SU-DHL-6 (cell line): ENCODE measurements at regions not wholly inside any gene's neighbourhood (a gene's known extent, or its start where the extent isn't known, plus 50 kb on each side); places are given as distances from the start of the nearest gene placed in this dataset.

Experiments
- H2AFZ ChIP-seq: fragments of 200-600 bp; sonication (generic); 2 replicates; pipeline ENCODE4 v1.6.1; 2014; ENCODE audit warnings: low read depth, mild to moderate bottlenecking, moderate library complexity, mixed read lengths, antibody characterized with exemption, low read length; ENCODE audit not compliant: severe bottlenecking
- H3F3A ChIP-seq: fragments of 200-600 bp; shearing (Covaris generic); 2 replicates; pipeline ENCODE4 v1.6.0; 2016; ENCODE audit warnings: antibody characterized with exemption, mild to moderate bottlenecking; ENCODE audit not compliant: insufficient read depth
- H3K27ac ChIP-seq: fragments of 200-600 bp; sonication (generic); 2 replicates; pipeline ENCODE4 v1.5.1; 2016; ENCODE audit warnings: low read depth, mild to moderate bottlenecking, low read length, moderate library complexity, mixed read lengths
- H3K27me3 ChIP-seq: fragments of 200-600 bp; sonication (generic), shearing (Covaris generic); 2 replicates; pipeline ENCODE4 v1.6.0; 2014; ENCODE audit warnings: mild to moderate bottlenecking, low read length
- H3K36me3 ChIP-seq: fragments of 200-600 bp; sonication (generic); 2 replicates; pipeline ENCODE4 v1.6.1; 2014; ENCODE audit warnings: mild to moderate bottlenecking, low read length, mixed read lengths
- H3K4me2 ChIP-seq: fragments of 300-600, 200-600 bp; shearing (Covaris generic), sonication (generic); 2 replicates; pipeline ENCODE4 v1.6.0; 2014; ENCODE audit warnings: low read length, low read depth, mild to moderate bottlenecking; ENCODE audit not compliant: poor library complexity, severe bottlenecking
- H3K4me3 ChIP-seq: fragments of 200-600 bp; sonication (generic); 2 replicates; pipeline ENCODE4 v1.5.1; 2014; ENCODE audit warnings: antibody characterized with exemption, low read length, mild to moderate bottlenecking, mixed read lengths; ENCODE audit not compliant: insufficient read depth, poor library complexity, severe bottlenecking
- H3K79me2 ChIP-seq: fragments of 200-600 bp; sonication (generic); 2 replicates; pipeline ENCODE4 v1.6.1; 2014; ENCODE audit warnings: mild to moderate bottlenecking, low read length, moderate library complexity; ENCODE audit not compliant: insufficient read depth
- H3K9ac ChIP-seq: fragments of 200-600 bp; sonication (generic); 2 replicates; pipeline ENCODE4 v1.7.0; 2014; ENCODE audit warnings: mild to moderate bottlenecking, low read length
- H3K9me2 ChIP-seq: fragments of 200-600 bp; sonication (generic); replicated peaks from 2 replicates; pipeline ENCODE4 v1.6.1; 2014; ENCODE audit warnings: low read length; ENCODE audit not compliant: insufficient read depth
- H3K9me3 ChIP-seq: fragments of 200-600 bp; sonication (generic); 2 replicates; pipeline ENCODE4 v1.6.1; 2014; ENCODE audit warnings: low read length, mixed read lengths; ENCODE audit not compliant: insufficient read depth
- H4K20me1 ChIP-seq: fragments of 200-600 bp; sonication (generic); 2 replicates; pipeline ENCODE4 v1.6.1; 2014; ENCODE audit warnings: low read depth, mild to moderate bottlenecking, antibody characterized with exemption, low read length, moderate library complexity, mixed read lengths
- EZH2phosphoT487 ChIP-seq: fragments of 200-600 bp; sonication (generic), shearing (Covaris generic); conservative IDR thresholded peaks from 2 replicates; pipeline ENCODE4 v1.6.1; 2018; ENCODE audit warnings: mild to moderate bottlenecking, antibody characterized with exemption, low read length, moderate library complexity, mixed read lengths
- TF ChIP-seq, protein P1 (sequence below): fragments of 200-600 bp; sonication (generic); IDR thresholded peaks from one replicate; pipeline ENCODE4 v1.5.1; 2017; ENCODE audit warnings: antibody characterized with exemption, mild to moderate bottlenecking, low read length, moderate library complexity; ENCODE audit not compliant: insufficient read depth, poor library complexity, severe bottlenecking

DNA sequence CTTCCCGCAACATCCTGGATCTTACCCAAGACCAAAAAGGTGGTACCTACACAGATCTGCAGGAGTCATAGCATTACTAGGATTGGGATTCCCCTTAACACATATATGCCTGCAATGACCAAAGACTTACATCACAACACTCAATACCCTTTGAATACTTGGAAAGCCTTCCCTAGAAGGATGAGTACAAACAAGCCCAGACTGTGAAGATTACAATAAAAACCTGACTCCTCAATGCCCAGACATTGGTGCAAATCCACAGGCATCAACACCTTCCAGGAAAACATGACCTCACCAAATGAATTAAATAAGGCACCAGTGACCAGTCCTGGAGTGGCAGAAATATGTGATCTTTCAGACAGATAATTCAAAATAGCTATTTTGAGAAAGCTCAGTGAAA, 326.8 kb downstream of the TBL1XR1 start:
- Histone ChIP-seq H3K4me2 (no peak overlapping the region), H3K36me3 (no peaks in the 10 kb centered on the region), H3K27me3 (no peaks in the 10 kb centered on the region), H3K9me2 (no peaks in the 10 kb centered on the region), H3K9me3 (no peaks in the 10 kb centered on the region), H3K9ac (no peak overlapping the region), H2AFZ (no peak overlapping the region), H3K79me2 (no peaks in the 10 kb centered on the region), H3K27ac (no peak overlapping the region), H4K20me1 (no peaks in the 10 kb centered on the region), H3F3A (no peaks in the 10 kb centered on the region), H3K4me3 (no peak overlapping the region)
- TF ChIP-seq EZH2phosphoT487, result no peak
- TF ChIP-seq, protein P1, sequence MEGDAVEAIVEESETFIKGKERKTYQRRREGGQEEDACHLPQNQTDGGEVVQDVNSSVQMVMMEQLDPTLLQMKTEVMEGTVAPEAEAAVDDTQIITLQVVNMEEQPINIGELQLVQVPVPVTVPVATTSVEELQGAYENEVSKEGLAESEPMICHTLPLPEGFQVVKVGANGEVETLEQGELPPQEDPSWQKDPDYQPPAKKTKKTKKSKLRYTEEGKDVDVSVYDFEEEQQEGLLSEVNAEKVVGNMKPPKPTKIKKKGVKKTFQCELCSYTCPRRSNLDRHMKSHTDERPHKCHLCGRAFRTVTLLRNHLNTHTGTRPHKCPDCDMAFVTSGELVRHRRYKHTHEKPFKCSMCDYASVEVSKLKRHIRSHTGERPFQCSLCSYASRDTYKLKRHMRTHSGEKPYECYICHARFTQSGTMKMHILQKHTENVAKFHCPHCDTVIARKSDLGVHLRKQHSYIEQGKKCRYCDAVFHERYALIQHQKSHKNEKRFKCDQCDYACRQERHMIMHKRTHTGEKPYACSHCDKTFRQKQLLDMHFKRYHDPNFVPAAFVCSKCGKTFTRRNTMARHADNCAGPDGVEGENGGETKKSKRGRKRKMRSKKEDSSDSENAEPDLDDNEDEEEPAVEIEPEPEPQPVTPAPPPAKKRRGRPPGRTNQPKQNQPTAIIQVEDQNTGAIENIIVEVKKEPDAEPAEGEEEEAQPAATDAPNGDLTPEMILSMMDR, result no peak

DNA sequence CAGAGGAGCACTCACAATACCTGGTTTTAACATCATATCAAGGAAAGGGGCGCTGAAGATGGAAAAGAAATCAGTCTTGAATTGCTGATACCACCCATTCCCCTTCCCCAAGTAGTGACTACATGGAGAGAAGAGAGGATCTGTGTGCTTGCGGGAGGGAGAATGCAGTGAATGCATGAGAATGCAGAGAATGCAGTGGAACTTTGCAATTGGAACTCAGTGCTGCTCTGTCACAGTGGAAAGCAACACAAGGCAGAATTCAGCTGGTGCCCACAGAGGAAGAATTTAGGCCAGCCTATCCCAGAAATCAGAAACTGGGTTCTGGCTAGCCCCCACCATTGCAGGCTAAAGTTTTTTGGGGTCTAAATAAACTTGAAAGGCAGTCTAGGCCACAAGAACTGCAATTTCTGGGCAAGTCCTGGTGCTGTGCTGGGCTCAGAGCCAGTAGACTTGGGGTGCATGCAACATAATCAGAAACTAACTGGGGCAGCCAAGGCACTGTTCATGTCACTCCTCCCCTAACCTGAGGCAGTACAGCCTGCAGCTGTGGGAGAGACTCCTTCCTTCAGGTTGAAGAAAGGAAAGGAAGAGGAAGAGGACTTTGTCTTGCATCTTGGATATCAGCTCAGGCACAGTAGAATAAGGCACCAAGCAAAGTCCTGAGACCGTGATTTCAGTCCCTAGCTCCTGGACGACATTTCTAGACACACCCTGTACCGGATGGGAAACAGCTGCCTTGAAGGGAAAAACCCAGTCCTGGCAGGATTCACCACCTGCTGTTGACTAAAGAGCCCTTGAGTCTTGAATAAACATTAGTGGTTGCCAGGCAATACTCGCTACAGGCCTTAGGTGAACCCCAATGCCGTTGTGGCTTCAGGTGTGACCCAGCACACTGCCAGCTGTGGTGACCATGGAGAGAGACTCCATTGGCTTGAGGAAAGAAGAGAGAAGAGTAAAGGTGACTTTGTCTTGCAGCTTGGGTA, 329.3 kb downstream of the TBL1XR1 start:
- H2AFZ ChIP-seq, result no peak overlapping the region

DNA sequence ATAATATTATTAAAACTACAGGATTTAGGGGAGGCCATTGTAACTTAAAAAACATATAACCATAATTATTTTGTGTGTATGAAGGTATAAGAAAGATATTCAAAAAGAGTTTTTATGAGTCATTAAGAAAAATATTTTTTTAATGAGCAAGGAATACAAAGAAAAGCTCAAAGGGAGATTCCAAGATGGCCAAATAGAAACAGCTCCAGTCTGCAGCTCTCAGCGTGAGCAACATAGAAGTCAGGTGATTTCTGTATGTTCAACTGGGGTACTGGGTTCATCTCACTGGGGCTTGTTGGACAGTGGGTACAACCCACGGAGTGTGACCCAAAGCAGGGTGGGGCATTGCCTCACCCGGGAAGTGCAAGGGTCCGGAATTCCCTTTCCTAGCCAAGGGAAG, 336.1 kb downstream of the TBL1XR1 start:
- H3K4me2 ChIP-seq, result no peak overlapping the region
- no peaks in the 10 kb centered on the region for H3K27me3 ChIP-seq
- TF ChIP-seq, protein P1, result no peak
- TF ChIP-seq EZH2phosphoT487, result no peak

More for the DNA sequence above, 329.3 kb downstream of the TBL1XR1 start:
- Histone ChIP-seq H3K27me3 (no peaks in the 10 kb centered on the region), H3K27ac (no peak overlapping the region), H3K4me3 (no peak overlapping the region), H3K9ac (no peak overlapping the region), H3K36me3 (no peaks in the 10 kb centered on the region), H3K9me3 (no peaks in the 10 kb centered on the region), H3F3A (no peaks in the 10 kb centered on the region), H3K9me2 (no peaks in the 10 kb centered on the region), H3K79me2 (no peaks in the 10 kb centered on the region), H4K20me1 (no peaks in the 10 kb centered on the region), H3K4me2 (no peak overlapping the region)
- TF ChIP-seq EZH2phosphoT487, result no peak
- TF ChIP-seq, protein P1, result no peak

More for the DNA sequence above, 336.1 kb downstream of the TBL1XR1 start:
- no peaks in the 10 kb centered on the region for H4K20me1 ChIP-seq
- H3K9me2 ChIP-seq, result no peaks in the 10 kb centered on the region
- H2AFZ ChIP-seq, result no peak overlapping the region
- no peaks in the 10 kb centered on the region for H3K36me3 ChIP-seq
- H3K4me3 ChIP-seq, result no peak overlapping the region
- no peaks in the 10 kb centered on the region for H3F3A ChIP-seq
- H3K9ac ChIP-seq, result no peak overlapping the region
- H3K27ac ChIP-seq, result no peak overlapping the region
- no peaks in the 10 kb centered on the region for H3K9me3 ChIP-seq
- no peaks in the 10 kb centered on the region for H3K79me2 ChIP-seq
